ENCODE measurements at regions not wholly inside any gene's neighbourhood (a gene's known extent, or its start where the extent isn't known, plus 50 kb on each side); places are given as distances from the start of the nearest gene placed in this dataset.

DNA sequence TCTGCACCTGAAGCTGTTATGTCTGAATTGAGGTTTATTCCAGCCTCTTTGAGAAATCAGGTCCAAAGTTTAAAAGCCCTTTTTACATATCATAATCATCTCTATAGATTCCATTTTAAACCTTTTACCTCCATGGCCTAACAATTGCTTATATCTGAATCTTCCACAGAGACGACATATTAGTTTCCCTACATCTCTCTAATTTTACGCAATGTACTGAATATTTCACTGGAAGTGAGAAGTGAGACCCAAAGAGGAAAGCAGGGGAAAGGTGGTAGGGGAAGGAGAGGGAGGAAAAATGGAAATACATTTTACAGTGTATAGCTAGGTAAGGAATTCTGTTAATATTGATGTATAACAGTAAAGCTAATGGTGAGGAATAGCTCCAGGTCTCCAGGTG lies 189.6 kb downstream of the MZT1 start:
- Histone ChIP-seq H3K4me3 (replicated peaks in 1 of 3; ENCODE audit: low read depth in 2 of 3, low read length in 3 of 3) (no peak overlapping the region), H3K27me3 (ENCODE audit: control insufficient read depth in 2 of 2, insufficient read depth in 2 of 2, low read length in 2 of 2) (no peaks in the 10 kb centered on the region), H2AFZ (ENCODE audit: insufficient read depth, low read depth, low read length, poor library complexity, severe bottlenecking) (no peak overlapping the region), H3K27ac (ENCODE audit: low read depth in 1 of 2, low read length in 2 of 2) (no peak overlapping the region), H3K4me1 (ENCODE audit: control insufficient read depth in 1 of 2, insufficient read depth in 2 of 2, low read length in 2 of 2) (no peaks in the 10 kb centered on the region), H3K36me3 (replicated peaks in 1 of 2; ENCODE audit: control insufficient read depth in 1 of 2, insufficient read depth in 2 of 2, low read length in 2 of 2) (no peaks in the 10 kb centered on the region), H4K20me1 (ENCODE audit: insufficient read depth, low read length) (no peaks in the 10 kb centered on the region), H3K9ac (ENCODE audit: insufficient read depth, low read length, poor library complexity, severe bottlenecking) (no peak overlapping the region), H3K9me3 (replicated peaks in 1 of 2; ENCODE audit: control insufficient read depth in 1 of 2, insufficient read depth in 1 of 2, low read length in 2 of 2) (peaks cover 0 to 6% of the 10 kb centered on the region in 2 donors), H3K79me2 (ENCODE audit: insufficient read depth, low read length) (no peaks in the 10 kb centered on the region), H3K4me2 (replicated peaks; ENCODE audit: extremely low read depth, low read length, poor library complexity, severe bottlenecking) (no peak overlapping the region)
- Mint-ChIP-seq H3K4me1 (no peaks in the 10 kb centered on the region), H3K27ac (no peak overlapping the region), H3K4me3 (no peak overlapping the region), H3K27me3 (ENCODE audit: low read depth in 3 of 3) (peaks cover 0 to 2% (median 0%) of the 10 kb centered on the region in 3 donors), H3K9me3 (peaks cover 4 to 15% (median 11%) of the 10 kb centered on the region in 7 donors), H3K36me3 (no peaks in the 10 kb centered on the region)
- TF ChIP-seq, protein P1, sequence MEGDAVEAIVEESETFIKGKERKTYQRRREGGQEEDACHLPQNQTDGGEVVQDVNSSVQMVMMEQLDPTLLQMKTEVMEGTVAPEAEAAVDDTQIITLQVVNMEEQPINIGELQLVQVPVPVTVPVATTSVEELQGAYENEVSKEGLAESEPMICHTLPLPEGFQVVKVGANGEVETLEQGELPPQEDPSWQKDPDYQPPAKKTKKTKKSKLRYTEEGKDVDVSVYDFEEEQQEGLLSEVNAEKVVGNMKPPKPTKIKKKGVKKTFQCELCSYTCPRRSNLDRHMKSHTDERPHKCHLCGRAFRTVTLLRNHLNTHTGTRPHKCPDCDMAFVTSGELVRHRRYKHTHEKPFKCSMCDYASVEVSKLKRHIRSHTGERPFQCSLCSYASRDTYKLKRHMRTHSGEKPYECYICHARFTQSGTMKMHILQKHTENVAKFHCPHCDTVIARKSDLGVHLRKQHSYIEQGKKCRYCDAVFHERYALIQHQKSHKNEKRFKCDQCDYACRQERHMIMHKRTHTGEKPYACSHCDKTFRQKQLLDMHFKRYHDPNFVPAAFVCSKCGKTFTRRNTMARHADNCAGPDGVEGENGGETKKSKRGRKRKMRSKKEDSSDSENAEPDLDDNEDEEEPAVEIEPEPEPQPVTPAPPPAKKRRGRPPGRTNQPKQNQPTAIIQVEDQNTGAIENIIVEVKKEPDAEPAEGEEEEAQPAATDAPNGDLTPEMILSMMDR (IDR thresholded peaks at IDR 0.05) = no peak
- WGBS (ENCODE audit: insufficient coverage) = no CpG with 5 or more reads among the region's 2 CpGs
- intact Hi-C loops (cut with micrococcal nuclease) = no loop called here
- DNase-seq = no peak

DNA sequence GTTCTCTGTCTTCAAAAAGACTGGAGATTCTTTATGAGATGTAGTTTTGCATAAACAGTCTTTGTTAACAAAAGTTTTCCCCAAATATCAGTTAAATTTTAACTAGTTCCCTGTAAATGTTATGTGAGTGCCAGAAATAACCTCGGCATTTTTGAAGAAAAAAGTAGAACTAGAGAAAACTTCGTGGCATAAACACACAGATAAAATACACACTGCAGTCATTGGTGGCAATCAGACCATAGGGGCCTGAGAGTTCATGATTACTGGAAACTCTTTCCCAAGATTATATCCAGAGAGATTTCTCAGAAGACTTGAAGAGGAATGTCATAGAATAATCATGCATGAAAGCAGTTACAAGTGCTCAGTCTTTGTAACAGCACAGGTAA lies 190.0 kb downstream of the MZT1 start:
- Histone ChIP-seq H3K4me1 (ENCODE audit: control insufficient read depth in 1 of 2, insufficient read depth in 2 of 2, low read length in 2 of 2) (no peaks in the 10 kb centered on the region), H3K4me3 (replicated peaks in 1 of 3; ENCODE audit: low read depth in 2 of 3, low read length in 3 of 3) (no peak overlapping the region), H3K9ac (ENCODE audit: insufficient read depth, low read length, poor library complexity, severe bottlenecking) (no peak overlapping the region), H2AFZ (ENCODE audit: insufficient read depth, low read depth, low read length, poor library complexity, severe bottlenecking) (no peak overlapping the region), H3K4me2 (replicated peaks; ENCODE audit: extremely low read depth, low read length, poor library complexity, severe bottlenecking) (no peak overlapping the region), H3K27ac (ENCODE audit: low read depth in 1 of 2, low read length in 2 of 2) (no peak overlapping the region), H4K20me1 (ENCODE audit: insufficient read depth, low read length) (no peaks in the 10 kb centered on the region), H3K79me2 (ENCODE audit: insufficient read depth, low read length) (no peaks in the 10 kb centered on the region), H3K36me3 (replicated peaks in 1 of 2; ENCODE audit: control insufficient read depth in 1 of 2, insufficient read depth in 2 of 2, low read length in 2 of 2) (no peaks in the 10 kb centered on the region), H3K27me3 (ENCODE audit: control insufficient read depth in 2 of 2, insufficient read depth in 2 of 2, low read length in 2 of 2) (no peaks in the 10 kb centered on the region), H3K9me3 (replicated peaks in 1 of 2; ENCODE audit: control insufficient read depth in 1 of 2, insufficient read depth in 1 of 2, low read length in 2 of 2) (peaks cover 0 to 6% of the 10 kb centered on the region in 2 donors)
- WGBS (ENCODE audit: insufficient coverage) = no CpG with 5 or more reads among the region's 2 CpGs
- H3K27me3 Mint-ChIP-seq (ENCODE audit: low read depth in 3 of 3) = peaks cover 0 to 2% (median 0%) of the 10 kb centered on the region in 3 donors
- DNase-seq = no peak
- intact Hi-C loops (cut with micrococcal nuclease) = no loop called here
- TF ChIP-seq, protein P1 (IDR thresholded peaks at IDR 0.05) = no peak
- H3K9me3 Mint-ChIP-seq = peaks cover 3 to 17% (median 11%) of the 10 kb centered on the region in 7 donors
- H3K36me3 Mint-ChIP-seq = no peaks in the 10 kb centered on the region
- H3K27ac Mint-ChIP-seq = no peak overlapping the region
- H3K4me1 Mint-ChIP-seq = no peaks in the 10 kb centered on the region
- H3K4me3 Mint-ChIP-seq = no peak overlapping the region

All from CD14-positive monocyte (primary cell).